ENCODE measurements at regions not wholly inside any gene's neighbourhood (a gene's known extent, or its start where the extent isn't known, plus 50 kb on each side); places are given as distances from the start of the nearest gene placed in this dataset.

- TF ChIP-seq EP300 (IDR thresholded peaks at IDR 0.05) (no peak), CTCF (IDR thresholded peaks at IDR 0.05) (no peak), POLR2A (IDR thresholded peaks at IDR 0.05; ENCODE audit: low read depth) (no peak), POLR2AphosphoS5 (IDR thresholded peaks at IDR 0.05) (no peak)
These were observed 1188.0 kb upstream of the CDH9 start for GRCh38 chr5:28226407-28226806.
